ENCODE measurements at regions not wholly inside any gene's neighbourhood (a gene's known extent, or its start where the extent isn't known, plus 50 kb on each side); places are given as distances from the start of the nearest gene placed in this dataset.

DNA sequence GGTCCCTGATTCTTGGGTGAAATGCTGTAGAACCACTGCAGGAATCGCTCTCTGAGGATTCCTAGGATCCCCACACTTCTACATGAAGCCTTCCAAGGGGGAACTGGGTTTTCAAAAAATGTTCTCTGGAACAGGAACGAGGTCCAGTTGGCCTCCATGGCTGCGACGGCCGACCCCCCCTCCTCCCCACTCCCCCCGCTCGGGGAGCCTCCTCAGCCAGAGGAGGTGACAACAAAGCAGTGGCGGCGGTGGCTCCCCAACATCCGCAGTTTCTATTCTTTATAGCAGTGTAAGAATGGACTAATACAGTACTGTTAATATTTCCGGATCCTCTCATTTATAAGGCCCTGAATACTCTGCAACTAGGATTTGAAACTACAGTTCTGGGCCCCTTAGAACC, 84.0 kb upstream of the PLAAT1 start:
- no peak for ATAC-seq
- BruUV-seq (replicated peaks), result no TSS peak
- Histone ChIP-seq H3K4me3 (no peak overlapping the region), H3K36me3 (ENCODE audit: control insufficient read depth, insufficient read depth, low read length) (no peaks in the 10 kb centered on the region), H3K27ac (ENCODE audit: extremely low read depth, low read depth, low read length) (no peak overlapping the region), H3K9me3 (replicated peaks; ENCODE audit: control insufficient read depth, insufficient read depth, low read depth, low read length) (no peaks in the 10 kb centered on the region), H4K20me1 (replicated peaks; ENCODE audit: control insufficient read depth, insufficient read depth, low read length) (no peaks in the 10 kb centered on the region), H3K79me2 (ENCODE audit: control insufficient read depth, insufficient read depth, low read length) (no peaks in the 10 kb centered on the region), H3K9ac (ENCODE audit: insufficient read depth in 1 of 2, low read depth in 2 of 2, low read length in 2 of 2) (no peak overlapping the region), H3K27me3 (ENCODE audit: control insufficient read depth in 2 of 2, insufficient read depth in 2 of 2, low read length in 2 of 2) (no peaks in the 10 kb centered on the region), H2AFZ (ENCODE audit: low read depth, low read length) (no peak overlapping the region), H3K9me1 (ENCODE audit: control insufficient read depth, insufficient read depth, low read length) (no peaks in the 10 kb centered on the region), H3K4me2 (ENCODE audit: insufficient read depth, low read length) (no peak overlapping the region), H3K4me1 (replicated peaks in 1 of 2; ENCODE audit: control insufficient read depth in 2 of 2, insufficient read depth in 2 of 2, low read length in 2 of 2) (no peaks in the 10 kb centered on the region)
- no peak for FAIRE-seq
- in situ Hi-C loops (cut with MboI) (no loop called here), intact Hi-C loops (cut with micrococcal nuclease) (no loop called here)
- DNase-seq (ENCODE audit: extremely low read depth in 1 of 4, low spot score in 3 of 4), result peak in 2 of 4 experiments; percentile 0
- CTCF ChIA-PET (ENCODE audit: low intra/inter-chr PET ratio), result no interaction called here
- WGBS (ENCODE audit: insufficient coverage, low coverage, missing lambda C conversion rate), result 0% methylated on average over 8 of the region's 11 CpGs
- POLR2A ChIA-PET, result no interaction called here
- no peak for TF ChIP-seq NFXL1 (CRISPR knock-in tag; IDR thresholded peaks at IDR 0.05)
- TF ChIP-seq SRF (CRISPR knock-in tag; IDR thresholded peaks at IDR 0.05), result no peak
- no peak for TF ChIP-seq MTA1 (IDR thresholded peaks at IDR 0.05; ENCODE audit: borderline replicate concordance)
- no peak for TF ChIP-seq TAF1 (IDR thresholded peaks at IDR 0.05; ENCODE audit: control insufficient read depth, extremely low read depth, insufficient read depth, low read length, severe bottlenecking)
- TF ChIP-seq, protein P1, sequence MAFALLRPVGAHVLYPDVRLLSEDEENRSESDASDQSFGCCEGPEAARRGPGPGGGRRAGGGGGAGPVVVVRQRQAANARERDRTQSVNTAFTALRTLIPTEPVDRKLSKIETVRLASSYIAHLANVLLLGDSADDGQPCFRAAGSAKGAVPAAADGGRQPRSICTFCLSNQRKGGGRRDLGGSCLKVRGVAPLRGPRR (CRISPR knock-in tag; IDR thresholded peaks at IDR 0.05), result no peak
- TF ChIP-seq SIRT6 (IDR thresholded peaks at IDR 0.05; ENCODE audit: low read depth, low read length), result no peak
- TF ChIP-seq ZNF780A (CRISPR knock-in tag; IDR thresholded peaks at IDR 0.05), result no peak
- TF ChIP-seq, protein P2, sequence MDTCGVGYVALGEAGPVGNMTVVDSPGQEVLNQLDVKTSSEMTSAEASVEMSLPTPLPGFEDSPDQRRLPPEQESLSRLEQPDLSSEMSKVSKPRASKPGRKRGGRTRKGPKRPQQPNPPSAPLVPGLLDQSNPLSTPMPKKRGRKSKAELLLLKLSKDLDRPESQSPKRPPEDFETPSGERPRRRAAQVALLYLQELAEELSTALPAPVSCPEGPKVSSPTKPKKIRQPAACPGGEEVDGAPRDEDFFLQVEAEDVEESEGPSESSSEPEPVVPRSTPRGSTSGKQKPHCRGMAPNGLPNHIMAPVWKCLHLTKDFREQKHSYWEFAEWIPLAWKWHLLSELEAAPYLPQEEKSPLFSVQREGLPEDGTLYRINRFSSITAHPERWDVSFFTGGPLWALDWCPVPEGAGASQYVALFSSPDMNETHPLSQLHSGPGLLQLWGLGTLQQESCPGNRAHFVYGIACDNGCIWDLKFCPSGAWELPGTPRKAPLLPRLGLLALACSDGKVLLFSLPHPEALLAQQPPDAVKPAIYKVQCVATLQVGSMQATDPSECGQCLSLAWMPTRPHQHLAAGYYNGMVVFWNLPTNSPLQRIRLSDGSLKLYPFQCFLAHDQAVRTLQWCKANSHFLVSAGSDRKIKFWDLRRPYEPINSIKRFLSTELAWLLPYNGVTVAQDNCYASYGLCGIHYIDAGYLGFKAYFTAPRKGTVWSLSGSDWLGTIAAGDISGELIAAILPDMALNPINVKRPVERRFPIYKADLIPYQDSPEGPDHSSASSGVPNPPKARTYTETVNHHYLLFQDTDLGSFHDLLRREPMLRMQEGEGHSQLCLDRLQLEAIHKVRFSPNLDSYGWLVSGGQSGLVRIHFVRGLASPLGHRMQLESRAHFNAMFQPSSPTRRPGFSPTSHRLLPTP (IDR thresholded peaks at IDR 0.05; ENCODE audit: borderline replicate concordance, extremely low read depth, insufficient read length), result no peak
- TF ChIP-seq, protein P3, sequence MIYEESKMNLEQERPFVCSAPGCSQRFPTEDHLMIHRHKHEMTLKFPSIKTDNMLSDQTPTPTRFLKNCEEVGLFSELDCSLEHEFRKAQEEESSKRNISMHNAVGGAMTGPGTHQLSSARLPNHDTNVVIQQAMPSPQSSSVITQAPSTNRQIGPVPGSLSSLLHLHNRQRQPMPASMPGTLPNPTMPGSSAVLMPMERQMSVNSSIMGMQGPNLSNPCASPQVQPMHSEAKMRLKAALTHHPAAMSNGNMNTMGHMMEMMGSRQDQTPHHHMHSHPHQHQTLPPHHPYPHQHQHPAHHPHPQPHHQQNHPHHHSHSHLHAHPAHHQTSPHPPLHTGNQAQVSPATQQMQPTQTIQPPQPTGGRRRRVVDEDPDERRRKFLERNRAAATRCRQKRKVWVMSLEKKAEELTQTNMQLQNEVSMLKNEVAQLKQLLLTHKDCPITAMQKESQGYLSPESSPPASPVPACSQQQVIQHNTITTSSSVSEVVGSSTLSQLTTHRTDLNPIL (CRISPR knock-in tag; IDR thresholded peaks at IDR 0.05), result no peak
- no peak for TF ChIP-seq ZFP1 (CRISPR knock-in tag; IDR thresholded peaks at IDR 0.05)
- no peak for TF ChIP-seq DDX20 (tag; IDR thresholded peaks at IDR 0.05; ENCODE audit: low read depth)
- TF ChIP-seq, protein P4, sequence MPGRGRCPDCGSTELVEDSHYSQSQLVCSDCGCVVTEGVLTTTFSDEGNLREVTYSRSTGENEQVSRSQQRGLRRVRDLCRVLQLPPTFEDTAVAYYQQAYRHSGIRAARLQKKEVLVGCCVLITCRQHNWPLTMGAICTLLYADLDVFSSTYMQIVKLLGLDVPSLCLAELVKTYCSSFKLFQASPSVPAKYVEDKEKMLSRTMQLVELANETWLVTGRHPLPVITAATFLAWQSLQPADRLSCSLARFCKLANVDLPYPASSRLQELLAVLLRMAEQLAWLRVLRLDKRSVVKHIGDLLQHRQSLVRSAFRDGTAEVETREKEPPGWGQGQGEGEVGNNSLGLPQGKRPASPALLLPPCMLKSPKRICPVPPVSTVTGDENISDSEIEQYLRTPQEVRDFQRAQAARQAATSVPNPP (IDR thresholded peaks at IDR 0.05; ENCODE audit: borderline replicate concordance, insufficient read depth, insufficient read length), result no peak
